Activated CD8-positive, alpha-beta T cell treated with anti-CD3 and anti-CD28 coated beads, Interleukin-2, amount 10 ng/mL, durations not matched to agents 7 days and 5 days (primary cell): ENCODE measurements at regions not wholly inside any gene's neighbourhood (a gene's known extent, or its start where the extent isn't known, plus 50 kb on each side); places are given as distances from the start of the nearest gene placed in this dataset.

ENCODE experiments used
- ATAC-seq: fragments of 150-1000 bp; cut with Tn5 transposase; one replicate; pipeline ENCODE4 v1.10.0; 2021; ENCODE audit warnings: moderate library complexity
- CTCF ChIA-PET: fragments of 350-600 bp; sonication (Branson Sonifier 250); formaldehyde crosslinking; loops from one replicate; lab custom pipeline; 2021; ENCODE audit warnings: antibody characterized with exemption; lab: Charles Lee
- POLR2A ChIA-PET: fragments of 350-600 bp; sonication (Branson Sonifier 250); formaldehyde crosslinking; loops from one replicate; lab custom pipeline; 2021; ENCODE audit warnings: antibody characterized with exemption; lab: Charles Lee
- DNase-seq: peaks from one replicate; pipeline ENCODE4 v3.0.0-alpha.2; 2020
- H3K27ac Mint-ChIP-seq: one replicate; pipeline ENCODE4 v1.8.0; 2021; ENCODE audit warnings: mild to moderate bottlenecking, mixed read lengths
- H3K27me3 Mint-ChIP-seq: one replicate; pipeline ENCODE4 v1.8.0; 2021; ENCODE audit warnings: low read depth, mixed read lengths
- H3K36me3 Mint-ChIP-seq: one replicate; pipeline ENCODE4 v1.8.0; 2021; ENCODE audit warnings: low read depth, mixed read lengths
- H3K4me1 Mint-ChIP-seq: one replicate; pipeline ENCODE4 v1.8.0; 2021; ENCODE audit warnings: low read depth, mixed read lengths
- H3K4me3 Mint-ChIP-seq: one replicate; pipeline ENCODE4 v1.8.0; 2021; ENCODE audit warnings: mild to moderate bottlenecking, mixed read lengths
- H3K9me3 Mint-ChIP-seq: one replicate; pipeline ENCODE4 v1.8.0; 2022; ENCODE audit warnings: mixed read lengths; ENCODE audit not compliant: insufficient read depth

DNA sequence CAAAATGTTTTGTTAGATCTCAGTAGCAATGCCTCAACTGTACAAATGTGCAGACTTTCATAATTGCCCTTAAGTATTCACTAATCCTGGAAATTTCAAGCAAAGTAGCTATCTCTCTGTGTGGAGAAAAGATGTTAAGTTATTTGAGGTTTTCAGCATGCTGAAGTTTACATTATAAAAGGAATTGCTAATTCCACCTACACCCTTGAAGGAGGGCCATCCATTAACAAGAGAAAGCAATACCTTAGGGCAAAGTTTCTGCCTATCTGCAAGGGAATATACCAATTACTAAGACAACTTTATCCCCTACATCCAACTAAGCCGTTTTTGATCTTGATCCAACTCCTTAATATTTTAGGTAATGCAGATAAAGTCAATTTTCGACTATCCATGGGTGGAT is 380.7 kb upstream of the BTBD3 start:
- Mint-ChIP-seq H3K27me3 (no peaks in the 10 kb centered on the region), H3K4me3 (no peak overlapping the region), H3K27ac (no peak overlapping the region), H3K4me1 (no peaks in the 10 kb centered on the region), H3K9me3 (no peaks in the 10 kb centered on the region), H3K36me3 (no peaks in the 10 kb centered on the region)
- DNase-seq (no peak), ATAC-seq (no peak)
- ChIA-PET CTCF (no interaction called here), POLR2A (no interaction called here)

- H3K27ac Mint-ChIP-seq: no peak overlapping the region
- H3K36me3 Mint-ChIP-seq: no peaks in the 10 kb centered on the region
- no peak for DNase-seq
- no peak overlapping the region for H3K4me3 Mint-ChIP-seq
- CTCF ChIA-PET: no interaction called here
- H3K27me3 Mint-ChIP-seq: no peaks in the 10 kb centered on the region
- H3K9me3 Mint-ChIP-seq: no peaks in the 10 kb centered on the region
- no peak for ATAC-seq
- POLR2A ChIA-PET: no interaction called here
- no peaks in the 10 kb centered on the region for H3K4me1 Mint-ChIP-seq
Measured at GRCh38 chr20:11539450-11539849, 378.2 kb upstream of the BTBD3 start.

GRCh38 chr20:11540558-11540957 is 377.1 kb upstream of the BTBD3 start:
- H3K36me3 Mint-ChIP-seq: no peaks in the 10 kb centered on the region
- CTCF ChIA-PET: no interaction called here

GRCh38 chr20:11542645-11543044 is 375.0 kb upstream of the BTBD3 start:
- POLR2A ChIA-PET: no interaction called here
- CTCF ChIA-PET: no interaction called here
- ATAC-seq: no peak
- Mint-ChIP-seq H3K4me3 (no peak overlapping the region), H3K4me1 (no peaks in the 10 kb centered on the region), H3K9me3 (no peaks in the 10 kb centered on the region), H3K27ac (no peak overlapping the region), H3K27me3 (no peaks in the 10 kb centered on the region), H3K36me3 (no peaks in the 10 kb centered on the region)
- no peak for DNase-seq

More at GRCh38 chr20:11540558-11540957, 377.1 kb upstream of the BTBD3 start:
- ATAC-seq: no peak
- Mint-ChIP-seq H3K4me1 (no peaks in the 10 kb centered on the region), H3K4me3 (no peak overlapping the region), H3K27ac (no peak overlapping the region), H3K9me3 (no peaks in the 10 kb centered on the region), H3K27me3 (no peaks in the 10 kb centered on the region)
- POLR2A ChIA-PET: no interaction called here
- DNase-seq: no peak

DNA sequence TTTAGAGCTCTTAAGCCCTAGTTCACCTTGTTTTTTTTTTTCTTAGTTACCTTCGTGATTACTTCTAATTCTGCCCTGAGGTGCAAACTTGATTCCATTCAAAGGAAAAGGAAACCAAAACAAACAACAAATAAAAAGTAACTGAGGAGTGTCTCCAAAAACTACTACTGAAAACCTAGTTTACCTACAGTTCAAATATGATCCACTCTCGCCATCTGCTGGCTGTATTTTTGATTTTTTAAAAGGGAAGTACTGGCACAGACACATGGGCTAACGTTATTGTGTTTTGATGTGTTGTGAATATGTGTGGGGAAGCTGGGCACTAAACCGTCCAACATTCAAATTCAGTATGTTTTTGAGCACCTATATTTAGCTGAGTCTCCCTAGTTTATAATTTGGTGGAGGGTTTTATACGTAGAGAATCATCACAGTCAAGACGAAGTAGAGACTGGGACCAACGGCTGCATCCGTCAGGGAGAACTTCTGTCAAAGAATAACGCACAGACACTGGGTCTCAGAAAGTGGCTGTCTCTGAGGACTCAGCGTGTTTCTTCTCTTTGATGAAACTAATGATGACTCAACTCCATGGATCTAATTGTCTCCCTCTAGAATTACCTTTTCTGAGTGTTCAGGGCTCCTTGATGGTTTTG is 373.5 kb upstream of the BTBD3 start:
- POLR2A ChIA-PET: interaction anchor here (0.6 kb wide), 1 partner anchor 180 kb away, joined by 3 read pairs; no protein-coding TSS in a partner anchor
- CTCF ChIA-PET: interaction anchor here (0.6 to 0.7 kb wide), 3 partner anchors 996 to 1927 kb away, joined by 3 read pairs; no protein-coding TSS in a partner anchor
- H3K4me1 Mint-ChIP-seq: no peaks in the 10 kb centered on the region
- no peaks in the 10 kb centered on the region for H3K9me3 Mint-ChIP-seq
- no peaks in the 10 kb centered on the region for H3K36me3 Mint-ChIP-seq
- H3K27me3 Mint-ChIP-seq: no peaks in the 10 kb centered on the region
- ATAC-seq (no peak), DNase-seq (peak; percentile 35)
- H3K4me3 Mint-ChIP-seq: no peak overlapping the region
- no peak overlapping the region for H3K27ac Mint-ChIP-seq

DNA sequence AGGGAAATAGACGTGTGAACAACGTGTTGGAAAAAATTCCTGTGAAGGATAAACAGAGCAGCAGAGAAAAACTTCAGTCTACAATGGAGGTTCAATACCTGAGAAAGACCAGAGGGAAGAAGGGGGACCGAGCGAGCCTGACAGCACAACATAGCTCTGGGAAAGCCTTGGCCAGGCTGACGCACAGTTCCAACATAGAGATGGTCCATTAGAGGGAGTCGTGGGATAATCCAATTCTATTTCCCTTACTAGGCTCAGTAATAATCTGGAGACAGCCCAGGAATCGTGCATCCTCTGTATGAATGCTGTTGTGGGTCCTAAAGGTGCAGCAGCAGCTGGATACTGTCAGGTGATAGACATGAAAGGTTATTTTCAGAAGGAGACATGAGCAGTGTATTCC is 370.8 kb upstream of the BTBD3 start:
- no peaks in the 10 kb centered on the region for H3K27me3 Mint-ChIP-seq
- POLR2A ChIA-PET: no interaction called here
- H3K4me3 Mint-ChIP-seq: no peak overlapping the region
- no peak overlapping the region for H3K27ac Mint-ChIP-seq
- no peaks in the 10 kb centered on the region for H3K4me1 Mint-ChIP-seq
- CTCF ChIA-PET: no interaction called here
- no peaks in the 10 kb centered on the region for H3K9me3 Mint-ChIP-seq
- H3K36me3 Mint-ChIP-seq: no peaks in the 10 kb centered on the region
- ATAC-seq: no peak
- DNase-seq: no peak

DNA sequence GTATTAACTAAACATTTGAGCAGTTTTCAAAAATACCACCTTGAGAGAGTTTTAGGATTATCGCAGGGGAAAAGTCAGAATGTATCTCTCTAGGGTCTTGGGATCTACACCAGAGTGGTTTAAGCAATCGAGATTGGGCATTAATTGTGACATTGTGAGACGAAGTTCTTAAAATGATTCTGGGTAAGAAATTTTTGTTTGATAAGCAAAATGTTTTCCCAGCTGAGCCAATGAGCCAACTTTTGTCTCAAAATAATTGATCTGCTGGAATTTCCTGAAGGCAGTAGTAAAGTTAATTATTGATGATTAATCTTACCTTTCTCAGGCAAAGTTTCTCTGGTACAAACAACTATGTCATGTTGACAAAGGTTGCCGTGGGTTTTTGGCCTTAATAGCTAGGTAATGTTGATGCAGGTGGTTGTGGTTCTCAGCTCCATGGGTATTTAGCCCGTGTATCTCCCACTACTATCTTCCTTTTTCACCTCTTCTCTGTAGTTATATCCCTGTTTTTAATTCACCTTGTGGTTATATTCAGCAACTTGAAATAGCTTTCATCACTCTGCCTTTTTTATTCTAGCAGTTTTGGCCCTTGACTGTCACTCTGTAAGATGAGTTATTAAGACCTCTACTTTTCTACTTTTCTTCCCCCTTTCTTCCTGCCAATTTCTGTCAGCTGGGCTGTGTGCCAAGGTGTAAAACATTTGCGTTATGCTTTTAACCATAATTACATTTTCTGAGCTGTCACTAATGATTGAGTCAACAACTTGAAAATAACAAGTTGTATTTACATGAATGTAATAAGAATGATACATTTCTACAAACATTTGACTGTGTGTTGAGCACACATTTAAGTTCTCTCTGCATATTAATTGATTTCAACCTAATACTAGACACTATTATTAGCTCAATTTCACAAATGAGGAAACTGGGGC is 368.3 kb upstream of the BTBD3 start:
- Mint-ChIP-seq H3K4me3 (no peak overlapping the region), H3K27me3 (no peaks in the 10 kb centered on the region), H3K27ac (no peak overlapping the region), H3K36me3 (no peaks in the 10 kb centered on the region), H3K9me3 (no peaks in the 10 kb centered on the region), H3K4me1 (no peaks in the 10 kb centered on the region)
- ChIA-PET CTCF (interaction anchor here (1.2 kb wide), 1 partner anchor 1645 kb away, joined by 3 read pairs; no protein-coding TSS in a partner anchor), POLR2A (no interaction called here)
- no peak for DNase-seq
- no peak for ATAC-seq

DNA sequence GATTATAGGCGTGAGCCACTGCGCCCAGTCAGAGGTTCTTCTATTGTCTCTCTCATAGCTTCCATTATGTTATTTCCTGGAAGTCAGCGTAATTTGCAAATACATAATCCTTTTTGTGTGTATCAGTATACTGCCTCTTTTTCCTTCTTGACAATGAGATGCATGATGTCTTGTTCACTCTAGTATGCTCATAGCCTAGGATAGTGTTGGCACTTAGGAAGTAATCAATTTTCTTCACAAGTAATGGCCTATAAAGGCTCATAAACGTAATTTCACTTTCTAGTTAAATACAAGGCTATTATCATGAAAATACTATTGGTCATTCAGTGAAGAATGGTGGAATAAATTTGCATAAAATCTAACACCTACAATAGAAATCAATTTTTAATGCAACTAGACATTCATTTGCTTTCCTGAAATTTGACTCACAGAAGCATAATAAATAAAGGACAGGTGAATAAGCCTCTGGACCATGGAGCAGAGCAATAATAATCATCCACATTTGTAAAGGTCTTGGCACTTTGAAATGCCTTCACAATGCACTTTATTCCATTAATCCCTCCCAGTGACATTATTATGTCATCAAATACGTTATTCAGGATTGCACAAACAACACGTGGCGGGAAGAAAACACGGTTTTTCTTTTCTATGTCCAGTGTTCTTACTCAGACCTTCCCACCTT is 366.9 kb upstream of the BTBD3 start:
- no peak overlapping the region for H3K27ac Mint-ChIP-seq
- no peaks in the 10 kb centered on the region for H3K4me1 Mint-ChIP-seq
- no peaks in the 10 kb centered on the region for H3K9me3 Mint-ChIP-seq
- H3K4me3 Mint-ChIP-seq: no peak overlapping the region
- ATAC-seq (no peak), DNase-seq (no peak)
- H3K36me3 Mint-ChIP-seq: no peaks in the 10 kb centered on the region
- POLR2A ChIA-PET: no interaction called here
- CTCF ChIA-PET: no interaction called here
- H3K27me3 Mint-ChIP-seq: no peaks in the 10 kb centered on the region

GRCh38 chr20:11551479-11551878 is 366.2 kb upstream of the BTBD3 start:
- H3K27me3 Mint-ChIP-seq: no peaks in the 10 kb centered on the region
- H3K9me3 Mint-ChIP-seq: no peaks in the 10 kb centered on the region
- ChIA-PET POLR2A (no interaction called here), CTCF (no interaction called here)
- no peaks in the 10 kb centered on the region for H3K36me3 Mint-ChIP-seq
- H3K27ac Mint-ChIP-seq: no peak overlapping the region
- no peak for DNase-seq
- no peak for ATAC-seq
- H3K4me3 Mint-ChIP-seq: no peak overlapping the region
- no peaks in the 10 kb centered on the region for H3K4me1 Mint-ChIP-seq

DNA sequence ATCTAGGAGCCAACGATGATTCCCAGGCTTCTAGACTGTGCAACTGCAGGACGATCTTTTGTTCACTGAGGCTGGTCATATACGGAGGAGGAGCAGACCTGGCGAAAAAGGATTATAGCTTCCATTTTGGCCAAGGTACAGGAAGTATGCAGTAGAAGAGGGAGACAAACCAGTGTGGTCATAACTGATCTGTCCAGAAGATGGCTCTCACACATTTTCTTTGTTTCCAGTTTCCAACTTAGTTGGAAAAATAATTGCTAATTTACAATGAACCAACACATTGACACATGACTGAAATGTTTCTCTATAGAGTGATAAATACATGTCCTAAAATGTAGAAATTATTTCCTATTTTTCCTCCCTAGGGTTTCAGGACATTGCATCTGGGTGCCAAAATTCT is 364.1 kb upstream of the BTBD3 start:
- Mint-ChIP-seq H3K27me3 (no peaks in the 10 kb centered on the region), H3K27ac (no peak overlapping the region), H3K4me3 (no peak overlapping the region), H3K4me1 (no peaks in the 10 kb centered on the region), H3K36me3 (no peaks in the 10 kb centered on the region), H3K9me3 (no peaks in the 10 kb centered on the region)
- ATAC-seq (no peak), DNase-seq (no peak)
- POLR2A ChIA-PET: no interaction called here
- CTCF ChIA-PET: no interaction called here

DNA sequence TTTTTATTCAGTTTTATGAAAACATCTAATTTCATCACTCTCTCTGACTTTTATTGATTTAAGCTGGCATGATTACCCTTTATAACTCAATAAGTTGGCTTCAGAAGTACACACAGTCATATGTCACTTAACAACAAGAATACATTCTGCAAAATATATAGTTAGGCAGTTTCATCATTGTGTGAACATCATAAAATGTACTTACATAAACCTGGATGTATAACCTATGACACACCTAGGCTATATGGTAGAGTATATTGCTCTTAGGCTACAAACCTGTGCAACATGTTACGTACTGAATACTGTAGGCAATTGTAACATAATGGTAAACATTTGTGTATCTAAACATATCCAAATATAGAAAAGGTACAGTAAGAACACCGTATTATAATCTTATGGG is 362.2 kb upstream of the BTBD3 start:
- POLR2A ChIA-PET: no interaction called here
- CTCF ChIA-PET: no interaction called here
- DNase-seq (no peak), ATAC-seq (no peak)
- H3K4me3 Mint-ChIP-seq: no peak overlapping the region
- no peaks in the 10 kb centered on the region for H3K27me3 Mint-ChIP-seq
- no peak overlapping the region for H3K27ac Mint-ChIP-seq
- H3K9me3 Mint-ChIP-seq: no peaks in the 10 kb centered on the region
- no peaks in the 10 kb centered on the region for H3K4me1 Mint-ChIP-seq
- no peaks in the 10 kb centered on the region for H3K36me3 Mint-ChIP-seq

DNA sequence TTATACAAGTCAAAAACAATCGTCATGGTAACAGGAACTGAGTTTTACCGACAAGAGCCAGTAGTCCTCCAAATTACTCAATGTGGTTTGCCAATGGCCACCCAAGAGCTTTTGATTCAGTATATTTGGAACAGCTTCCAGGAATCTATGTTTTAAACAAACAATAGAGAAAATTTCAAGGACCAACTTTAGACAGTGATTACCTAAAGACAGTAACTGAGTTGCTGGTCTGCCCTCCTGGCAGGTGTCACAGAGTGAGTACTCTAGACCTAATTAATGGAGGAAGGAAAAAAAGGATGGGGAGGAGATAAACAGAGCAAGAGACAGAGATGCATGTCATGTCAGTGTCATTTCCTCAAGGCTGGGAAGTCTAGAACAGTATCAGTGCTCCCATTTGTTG is 361.3 kb upstream of the BTBD3 start:
- ATAC-seq: no peak
- Mint-ChIP-seq H3K4me1 (no peaks in the 10 kb centered on the region), H3K27ac (no peak overlapping the region), H3K4me3 (no peak overlapping the region), H3K36me3 (no peaks in the 10 kb centered on the region), H3K27me3 (no peaks in the 10 kb centered on the region), H3K9me3 (no peaks in the 10 kb centered on the region)
- DNase-seq: no peak
- POLR2A ChIA-PET: no interaction called here
- CTCF ChIA-PET: no interaction called here
